A549 (cell line): ENCODE measurements at regions not wholly inside any gene's neighbourhood (a gene's known extent, or its start where the extent isn't known, plus 50 kb on each side); places are given as distances from the start of the nearest gene placed in this dataset.

Source experiments
- ATAC-seq, 2 experiments: fragments of 200-7000 bp in 1 of 2; fragments of >200 bp in 1 of 2; cut with Nextera tagmentation in 1 of 2; cut with Tn5 transposase in 1 of 2; 3 replicates each; pipeline versions ENCODE4 v1.8.0 to v1.9.1; 2018 to 2020; ENCODE audit warnings: mild to moderate bottlenecking in 1 of 2, moderate library complexity in 1 of 2
- CTCF ChIA-PET: fragments of 300-600 bp; sonication (Branson Sonifier 250); formaldehyde crosslinking; extraction: SDS; loops from one replicate; lab custom pipeline; 2021; ENCODE audit warnings: antibody characterized with exemption, inconsistent platforms; lab: Yijun Ruan, JAX
- POLR2A ChIA-PET: fragments of 350-600 bp; formaldehyde crosslinking; extraction: SDS; loops from one replicate; lab custom pipeline; 2021; ENCODE audit warnings: antibody characterized with exemption, inconsistent platforms; lab: Yijun Ruan, JAX
- DNase-seq, 2 experiments: peaks; one replicate each; pipeline versions ENCODE4 v3.0.0 to v3.0.0-alpha.2; 2011 to 2016; ENCODE audit warnings: low read depth in 1 of 2, low spot score in 1 of 2
- FAIRE-seq: peaks from 2 replicates; lab custom pipeline; 2011; peaks lifted over from hg19 to GRCh38; lab: Jason Lieb, UNC
- H3K27ac ChIP-seq, 2 experiments: fragments of >200 bp; sonication (Bioruptor Twin); formaldehyde crosslinking; 3 replicates each; pipeline ENCODE4 v1.5.1; 2016 to 2017
- H3K4me1 ChIP-seq: fragments of >200 bp; sonication (Bioruptor Twin); formaldehyde crosslinking; 3 replicates; pipeline ENCODE4 v1.6.1; 2016
- H3K4me2 ChIP-seq: fragments of >200 bp; sonication (Bioruptor Twin); formaldehyde crosslinking; 3 replicates; pipeline ENCODE4 v1.6.1; 2016
- H3K4me3 ChIP-seq: fragments of >200 bp; sonication (Bioruptor Twin); formaldehyde crosslinking; 3 replicates; pipeline ENCODE4 v1.5.1; 2016
- H3K9me3 ChIP-seq: fragments of >200 bp; sonication (Bioruptor Twin); formaldehyde crosslinking; 3 replicates; pipeline ENCODE4 v1.6.1; 2016
- BHLHE40 ChIP-seq: IDR thresholded peaks from 2 replicates; pipeline ENCODE4 v1.6.1; 2012; ENCODE audit warnings: low read depth, low read length, inconsistent platforms
- CEBPB ChIP-seq, 2 experiments: fragments of >200 bp in 1 of 2; sonication (Bioruptor Twin) in 1 of 2; formaldehyde crosslinking in 1 of 2; IDR thresholded peaks; 2 replicates each; pipeline ENCODE4 v1.6.1; 2012 to 2016
- CHD2 ChIP-seq: fragments of 150-350 bp; IDR thresholded peaks from 2 replicates; pipeline ENCODE4 v1.6.1; 2014; ENCODE audit warnings: low read length; ENCODE audit not compliant: partially characterized antibody
- ELK1 ChIP-seq: fragments of 150-350 bp; IDR thresholded peaks from 2 replicates; pipeline ENCODE4 v1.6.1; 2014; ENCODE audit warnings: low read depth, mild to moderate bottlenecking, low read length
- FOXS1 ChIP-seq: fragments of 250-450 bp; sonication (Bioruptor Pico); IDR thresholded peaks from 2 replicates; pipeline ENCODE4 v1.5.0; 2020; ENCODE audit warnings: mild to moderate bottlenecking, moderate library complexity
- GATA3 ChIP-seq: IDR thresholded peaks from 2 replicates; pipeline ENCODE4 v1.6.1; 2012; ENCODE audit warnings: borderline replicate concordance
- HDAC2 ChIP-seq: fragments of 200-600 bp; sonication (generic); IDR thresholded peaks from 2 replicates; pipeline ENCODE4 v1.6.1; 2016
- HES2 ChIP-seq: fragments of >200 bp; sonication (Bioruptor Twin); formaldehyde crosslinking; IDR thresholded peaks from 2 replicates; pipeline ENCODE4 v1.6.1; 2016
- HOXB5 ChIP-seq: fragments of 250-450 bp; sonication (Bioruptor Pico); IDR thresholded peaks from 2 replicates; pipeline ENCODE4 v1.5.0; 2020; ENCODE audit warnings: mild to moderate bottlenecking, moderate library complexity
- JUNB ChIP-seq: fragments of >200 bp; sonication (Bioruptor Twin); formaldehyde crosslinking; IDR thresholded peaks from 2 replicates; pipeline ENCODE4 v1.6.1; 2016
- MAFK ChIP-seq: fragments of 450-650 bp; IDR thresholded peaks from 2 replicates; pipeline ENCODE4 v1.6.1; 2014; ENCODE audit not compliant: partially characterized antibody
- MAX ChIP-seq: IDR thresholded peaks from 2 replicates; pipeline ENCODE4 v1.6.1; 2012
- MAZ ChIP-seq: fragments of 150-350 bp; IDR thresholded peaks from 2 replicates; pipeline ENCODE4 v1.6.1; 2014; ENCODE audit warnings: antibody characterized with exemption, low read depth, low read length, borderline replicate concordance
- MYC ChIP-seq: IDR thresholded peaks from 2 replicates; pipeline ENCODE4 v1.6.1; 2012; ENCODE audit warnings: mild to moderate bottlenecking, inconsistent platforms, low read length, improper control_type of control experiment, borderline replicate concordance
- NPAS2 ChIP-seq: fragments of 250-450 bp; sonication (Bioruptor Pico); IDR thresholded peaks from 2 replicates; pipeline ENCODE4 v1.8.0; 2022; ENCODE audit warnings: mild to moderate bottlenecking, moderate library complexity, borderline replicate concordance
- POLR2AphosphoS2 ChIP-seq: conservative IDR thresholded peaks from 2 replicates; pipeline ENCODE4 v1.6.1; 2012; ENCODE audit warnings: low read length, improper control_type of control experiment, inconsistent platforms
- RCOR1 ChIP-seq: fragments of 150-350 bp; IDR thresholded peaks from 2 replicates; pipeline ENCODE4 v1.6.1; 2014; ENCODE audit warnings: antibody characterized with exemption, low read length, low read depth
- TFCP2L1 ChIP-seq: fragments of 250-450 bp; sonication (Bioruptor Pico); IDR thresholded peaks from 2 replicates; pipeline ENCODE4 v1.5.0; 2021; ENCODE audit warnings: mild to moderate bottlenecking
- TP53 ChIP-seq: fragments of 250-450 bp; sonication (Bioruptor Pico); IDR thresholded peaks from 2 replicates; pipeline ENCODE4 v1.5.0; 2021; ENCODE audit warnings: mild to moderate bottlenecking, moderate library complexity
- WGBS: methylation state at CpG from one replicate; pipeline ENCODE4 v1.1.6; 2017; ENCODE audit errors: missing lambda C conversion rate; 5-methylcytosine and 5-hydroxymethylcytosine counted together
- TF ChIP-seq, protein P1 (sequence below): fragments of 200-600 bp; sonication (generic); IDR thresholded peaks from 2 replicates; pipeline ENCODE4 v1.6.1; 2016; ENCODE audit warnings: antibody characterized with exemption, mild to moderate bottlenecking, moderate library complexity

GRCh38 chr11:33631749-33632091, 68.9 kb downstream of the C11orf91 start:
- Histone ChIP-seq H3K9me3 (no peaks in the 10 kb centered on the region), H3K4me2 (no peak overlapping the region), H3K27ac (peak overlapping the region in 1 of 2 experiments; percentile 87; a peak in 4 of 6 replicates), H3K4me1 (peaks cover 49% of the 10 kb centered on the region), H3K4me3 (no peak overlapping the region)
- FAIRE-seq, result no peak
- WGBS, result 93% methylated on average over 5 of the region's 5 CpGs
- no peak for DNase-seq
- CTCF ChIA-PET, result interaction anchor here (7.2 kb wide), 1 partner anchor 56 kb away, joined by 40 read pairs; no protein-coding TSS in a partner anchor
- ATAC-seq, result no peak
- TF ChIP-seq RCOR1 (no peak), CHD2 (no peak), BHLHE40 (no peak), MAX (no peak), FOXS1 (CRISPR knock-in tag) (no peak)
- POLR2A ChIA-PET, result no interaction called here

- FAIRE-seq, result no peak
- TF ChIP-seq HES2, result no peak
- peak; percentile 12 for TF ChIP-seq MAFK
- no peak for ATAC-seq
- Histone ChIP-seq H3K4me2 (no peak overlapping the region), H3K4me3 (no peak overlapping the region), H3K9me3 (no peaks in the 10 kb centered on the region), H3K4me1 (peaks cover 43% of the 10 kb centered on the region), H3K27ac (peak overlapping the region in 1 of 2 experiments; percentile 87; a peak in 3 of 6 replicates)
- ChIA-PET CTCF (interaction anchor here (7.2 kb wide), 1 partner anchor 57 kb away, joined by 40 read pairs; no protein-coding TSS in a partner anchor), POLR2A (no interaction called here)
- WGBS, result 96% methylated on average over 12 of the region's 12 CpGs
- DNase-seq, result no peak
These were observed 69.5 kb downstream of the C11orf91 start for GRCh38 chr11:33630936-33631748.

- CTCF ChIA-PET, result interaction anchor here (0.6 to 1.9 kb wide), 2 partner anchors 118 to 312 kb away, joined by 3 to 5 read pairs; no protein-coding TSS in a partner anchor
- POLR2A ChIA-PET, result no interaction called here
These were observed 76.5 kb downstream of the C11orf91 start for GRCh38 chr11:33624083-33624482.

DNA sequence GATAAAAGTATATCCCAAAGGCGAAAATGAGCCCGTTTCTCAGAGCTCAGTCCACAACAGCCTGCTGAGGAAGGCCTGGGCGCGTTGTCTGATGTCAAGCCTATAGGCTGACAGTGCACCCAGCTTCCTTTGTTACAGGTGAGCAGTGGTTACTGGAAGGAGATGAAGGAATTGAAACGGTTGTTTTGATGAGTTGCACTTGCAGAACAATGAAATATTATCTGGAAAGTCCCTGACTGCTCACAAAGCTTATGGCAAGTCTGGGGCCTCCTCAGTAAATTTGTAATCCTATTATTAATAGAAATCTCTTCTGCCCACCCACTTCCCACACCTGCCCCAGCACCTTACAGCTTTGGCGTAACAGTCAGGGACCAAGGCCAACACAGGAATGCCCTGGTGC, 77.8 kb downstream of the C11orf91 start:
- no peak overlapping the region for H3K4me2 ChIP-seq
- no peak for ATAC-seq
- CTCF ChIA-PET, result interaction anchor here (1.1 to 1.9 kb wide), 2 partner anchors 120 to 260 kb away, joined by 4 to 5 read pairs; no protein-coding TSS in a partner anchor
- no peaks in the 10 kb centered on the region for H3K4me1 ChIP-seq
- no peak for FAIRE-seq
- TF ChIP-seq HOXB5 (CRISPR knock-in tag), result no peak
- TF ChIP-seq GATA3, result no peak
- TF ChIP-seq ELK1, result no peak
- TF ChIP-seq, protein P1, sequence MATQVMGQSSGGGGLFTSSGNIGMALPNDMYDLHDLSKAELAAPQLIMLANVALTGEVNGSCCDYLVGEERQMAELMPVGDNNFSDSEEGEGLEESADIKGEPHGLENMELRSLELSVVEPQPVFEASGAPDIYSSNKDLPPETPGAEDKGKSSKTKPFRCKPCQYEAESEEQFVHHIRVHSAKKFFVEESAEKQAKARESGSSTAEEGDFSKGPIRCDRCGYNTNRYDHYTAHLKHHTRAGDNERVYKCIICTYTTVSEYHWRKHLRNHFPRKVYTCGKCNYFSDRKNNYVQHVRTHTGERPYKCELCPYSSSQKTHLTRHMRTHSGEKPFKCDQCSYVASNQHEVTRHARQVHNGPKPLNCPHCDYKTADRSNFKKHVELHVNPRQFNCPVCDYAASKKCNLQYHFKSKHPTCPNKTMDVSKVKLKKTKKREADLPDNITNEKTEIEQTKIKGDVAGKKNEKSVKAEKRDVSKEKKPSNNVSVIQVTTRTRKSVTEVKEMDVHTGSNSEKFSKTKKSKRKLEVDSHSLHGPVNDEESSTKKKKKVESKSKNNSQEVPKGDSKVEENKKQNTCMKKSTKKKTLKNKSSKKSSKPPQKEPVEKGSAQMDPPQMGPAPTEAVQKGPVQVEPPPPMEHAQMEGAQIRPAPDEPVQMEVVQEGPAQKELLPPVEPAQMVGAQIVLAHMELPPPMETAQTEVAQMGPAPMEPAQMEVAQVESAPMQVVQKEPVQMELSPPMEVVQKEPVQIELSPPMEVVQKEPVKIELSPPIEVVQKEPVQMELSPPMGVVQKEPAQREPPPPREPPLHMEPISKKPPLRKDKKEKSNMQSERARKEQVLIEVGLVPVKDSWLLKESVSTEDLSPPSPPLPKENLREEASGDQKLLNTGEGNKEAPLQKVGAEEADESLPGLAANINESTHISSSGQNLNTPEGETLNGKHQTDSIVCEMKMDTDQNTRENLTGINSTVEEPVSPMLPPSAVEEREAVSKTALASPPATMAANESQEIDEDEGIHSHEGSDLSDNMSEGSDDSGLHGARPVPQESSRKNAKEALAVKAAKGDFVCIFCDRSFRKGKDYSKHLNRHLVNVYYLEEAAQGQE, result no peak
- no peak for TF ChIP-seq TFCP2L1 (CRISPR knock-in tag)
- TF ChIP-seq CHD2, result no peak
- no peak overlapping the region for H3K27ac ChIP-seq
- DNase-seq, result no peak
- no peaks in the 10 kb centered on the region for H3K9me3 ChIP-seq
- WGBS, result 69% methylated on average over 6 of the region's 6 CpGs
- H3K4me3 ChIP-seq, result no peak overlapping the region
- POLR2A ChIA-PET, result no interaction called here

More at GRCh38 chr11:33624083-33624482, 76.5 kb downstream of the C11orf91 start:
- Histone ChIP-seq H3K27ac (no peak overlapping the region; a peak in 1 of 6 replicates), H3K4me3 (no peak overlapping the region), H3K9me3 (no peaks in the 10 kb centered on the region), H3K4me1 (no peaks in the 10 kb centered on the region), H3K4me2 (no peak overlapping the region)
- DNase-seq (no peak), ATAC-seq (peak in 1 of 2 experiments; percentile 24; a peak in 1 of 6 replicates), FAIRE-seq (no peak)
- TF ChIP-seq TP53 (CRISPR knock-in tag) (no peak), MYC (no peak), NPAS2 (CRISPR knock-in tag) (no peak), HDAC2 (no peak), CEBPB (IDR thresholded peaks at IDR 0.05) (no peak), MAZ (no peak), POLR2AphosphoS2 (no peak), JUNB (no peak)
